SK-N-SH treated with all-trans-retinoic acid at 6 μM for 48 hours (cell line): ENCODE measurements at regions not wholly inside any gene's neighbourhood (a gene's known extent, or its start where the extent isn't known, plus 50 kb on each side); places are given as distances from the start of the nearest gene placed in this dataset.

Source experiments
- ATAC-seq: fragments of 200-7000 bp; cut with Tn5 transposase; 3 replicates; pipeline ENCODE4 v1.9.1; 2020; ENCODE audit warnings: mild to moderate bottlenecking, moderate library complexity
- BACH2 ChIP-seq: fragments of 250-450 bp; sonication (Bioruptor Pico); IDR thresholded peaks from 2 replicates; pipeline ENCODE4 v1.9.0; 2021; ENCODE audit warnings: mild to moderate bottlenecking, borderline replicate concordance
- CREB5 ChIP-seq: fragments of 250-450 bp; sonication (Bioruptor Pico); IDR thresholded peaks from 2 replicates; pipeline ENCODE4 v1.5.1; 2020; ENCODE audit warnings: low read depth, mild to moderate bottlenecking, moderate library complexity
- CSDC2 ChIP-seq: fragments of 250-450 bp; sonication (Bioruptor Pico); IDR thresholded peaks from 2 replicates; pipeline ENCODE4 v1.5.0; 2020; ENCODE audit warnings: mild to moderate bottlenecking, moderate library complexity
- CSRNP3 ChIP-seq: fragments of 250-450 bp; sonication (Bioruptor Pico); IDR thresholded peaks from 2 replicates; pipeline ENCODE4 v1.5.1; 2021; ENCODE audit warnings: mild to moderate bottlenecking, moderate library complexity
- ESRRG ChIP-seq: fragments of 250-450 bp; sonication (Bioruptor Pico); IDR thresholded peaks from 2 replicates; pipeline ENCODE4 v1.6.1; 2021; ENCODE audit warnings: mild to moderate bottlenecking
- GLIS3 ChIP-seq: fragments of 250-450 bp; sonication (Bioruptor Pico); IDR thresholded peaks from 2 replicates; pipeline ENCODE4 v1.5.0; 2020; ENCODE audit warnings: mild to moderate bottlenecking, moderate library complexity
- ISL1 ChIP-seq: fragments of 250-450 bp; sonication (Bioruptor Pico); IDR thresholded peaks from 2 replicates; pipeline ENCODE4 v2.1.2; 2022; ENCODE audit warnings: mild to moderate bottlenecking, moderate library complexity
- OSR1 ChIP-seq: fragments of 250-450 bp; sonication (Bioruptor Pico); IDR thresholded peaks from 2 replicates; pipeline ENCODE4 v1.8.0; 2022; ENCODE audit warnings: moderate library complexity, mild to moderate bottlenecking, inconsistent platforms
- POU6F1 ChIP-seq: fragments of 250-450 bp; sonication (Bioruptor Pico); IDR thresholded peaks from 2 replicates; pipeline ENCODE4 v1.8.0; 2021; ENCODE audit warnings: low read depth, mild to moderate bottlenecking, moderate library complexity, borderline replicate concordance
- SNAI2 ChIP-seq: fragments of 250-450 bp; sonication (Bioruptor Pico); IDR thresholded peaks from 2 replicates; pipeline ENCODE4 v1.5.0; 2020; ENCODE audit warnings: mild to moderate bottlenecking, moderate library complexity
- TCF4 ChIP-seq: fragments of 250-450 bp; sonication (Bioruptor Pico); IDR thresholded peaks from 2 replicates; pipeline ENCODE4 v1.8.0; 2021; ENCODE audit warnings: mild to moderate bottlenecking, moderate library complexity, borderline replicate concordance
- TOX ChIP-seq: fragments of 250-450 bp; sonication (Bioruptor Pico); IDR thresholded peaks from 2 replicates; pipeline ENCODE4 v1.8.0; 2021; ENCODE audit warnings: mild to moderate bottlenecking, moderate library complexity, borderline replicate concordance
- TSHZ2 ChIP-seq: fragments of 250-450 bp; sonication (Bioruptor Pico); IDR thresholded peaks from 2 replicates; pipeline ENCODE4 v1.5.0; 2020; ENCODE audit warnings: mild to moderate bottlenecking, moderate library complexity
- ZC3H10 ChIP-seq: fragments of 250-450 bp; sonication (Bioruptor Pico); IDR thresholded peaks from 2 replicates; pipeline ENCODE4 v1.5.1; 2021; ENCODE audit warnings: mild to moderate bottlenecking, moderate library complexity
- ZFP3 ChIP-seq: fragments of 250-450 bp; sonication (Bioruptor Pico); IDR thresholded peaks from 2 replicates; pipeline ENCODE4 v1.5.0; 2020; ENCODE audit warnings: mild to moderate bottlenecking, moderate library complexity
- ZFP30 ChIP-seq: fragments of 450-650 bp; formaldehyde crosslinking; IDR thresholded peaks from 2 replicates; pipeline ENCODE4 v1.5.0; 2022; ENCODE audit warnings: mild to moderate bottlenecking, moderate library complexity
- ZNF565 ChIP-seq: fragments of 450-650 bp; formaldehyde crosslinking; conservative IDR thresholded peaks from 2 replicates; pipeline ENCODE4 v1.5.0; 2020; ENCODE audit warnings: low read depth, mild to moderate bottlenecking, moderate library complexity
- ZNF70 ChIP-seq: fragments of 450-650 bp; formaldehyde crosslinking; IDR thresholded peaks from 2 replicates; pipeline ENCODE4 v1.5.0; 2020; ENCODE audit warnings: mild to moderate bottlenecking, moderate library complexity
- ZNF8 ChIP-seq: fragments of 450-650 bp; formaldehyde crosslinking; IDR thresholded peaks from 2 replicates; pipeline ENCODE4 v1.5.0; 2020; ENCODE audit warnings: mild to moderate bottlenecking, moderate library complexity

GRCh38 chr14:101020834-101021370, 117.4 kb upstream of the RTL1 start:
- no peak for TF ChIP-seq SNAI2 (CRISPR knock-in tag)
- TF ChIP-seq CREB5 (CRISPR knock-in tag): no peak
- no peak for ATAC-seq

GRCh38 chr14:101022121-101022520, 118.6 kb upstream of the RTL1 start:
- TF ChIP-seq GLIS3 (CRISPR knock-in tag) (no peak), ZFP3 (CRISPR knock-in tag) (no peak), TCF4 (CRISPR knock-in tag) (no peak), ZNF8 (CRISPR knock-in tag) (no peak), ZNF565 (no peak), SNAI2 (CRISPR knock-in tag) (no peak), TSHZ2 (no peak), OSR1 (CRISPR knock-in tag) (no peak), ZC3H10 (CRISPR knock-in tag) (no peak), TOX (CRISPR knock-in tag) (no peak), CSRNP3 (CRISPR knock-in tag) (no peak), ESRRG (CRISPR knock-in tag) (no peak), BACH2 (CRISPR knock-in tag) (no peak), POU6F1 (CRISPR knock-in tag) (no peak), ISL1 (CRISPR knock-in tag) (no peak), ZFP30 (CRISPR knock-in tag) (no peak), CSDC2 (no peak)
- no peak for ATAC-seq

- TF ChIP-seq OSR1 (CRISPR knock-in tag) (no peak), TCF4 (CRISPR knock-in tag) (no peak), CSDC2 (no peak), TOX (CRISPR knock-in tag) (no peak), ISL1 (CRISPR knock-in tag) (no peak), TSHZ2 (no peak), ZNF70 (no peak), ESRRG (CRISPR knock-in tag) (no peak)
- no peak for ATAC-seq
These were observed 119.5 kb upstream of the RTL1 start for GRCh38 chr14:101022916-101023435.
